ENCODE measurements at regions not wholly inside any gene's neighbourhood (a gene's known extent, or its start where the extent isn't known, plus 50 kb on each side); places are given as distances from the start of the nearest gene placed in this dataset.
"Not testable (repeated sequence)": the region's sequence is repeated elsewhere in the genome, so short reads cannot be mapped to it uniquely, and the experiment has no call there.

DNA sequence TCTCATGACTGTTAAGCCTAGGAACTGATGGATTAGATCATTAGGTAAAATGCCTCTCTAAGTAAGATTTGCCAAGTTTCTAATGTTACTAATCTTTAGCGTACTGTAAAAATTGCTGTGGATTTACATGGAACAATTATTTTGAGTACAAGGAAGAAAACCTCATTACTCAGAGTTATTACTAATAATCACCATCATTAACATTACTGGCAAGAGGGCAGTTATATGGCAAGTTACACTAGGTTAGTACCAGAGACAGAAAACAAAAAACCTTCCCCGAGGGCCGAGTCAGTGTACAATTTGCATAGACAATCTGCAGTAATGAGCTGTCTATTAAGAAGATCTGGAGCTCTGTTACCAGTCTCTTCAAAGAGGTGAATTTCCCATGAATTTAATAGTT lies 775.6 kb downstream of the GATA3 start:
- DNase-seq: no peak

DNA sequence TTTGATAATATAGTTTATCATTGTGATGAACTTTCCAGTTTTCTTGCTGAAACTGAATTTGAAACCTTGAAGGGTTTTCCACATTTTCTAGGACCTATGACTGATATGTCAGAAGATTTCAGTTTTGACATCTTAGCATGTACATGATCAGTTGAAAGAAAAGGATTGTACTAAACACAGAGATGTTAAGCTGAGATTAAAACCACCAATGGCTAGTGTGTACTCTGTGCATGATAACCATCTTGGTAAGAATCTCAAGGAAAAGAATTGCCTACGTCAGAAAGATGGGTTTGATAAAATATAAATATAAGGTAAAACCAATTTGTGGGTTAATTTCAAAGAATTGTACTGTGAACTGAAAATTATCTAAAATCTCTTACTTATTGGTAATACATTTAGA lies 776.4 kb downstream of the GATA3 start:
- no peak for DNase-seq

DNA sequence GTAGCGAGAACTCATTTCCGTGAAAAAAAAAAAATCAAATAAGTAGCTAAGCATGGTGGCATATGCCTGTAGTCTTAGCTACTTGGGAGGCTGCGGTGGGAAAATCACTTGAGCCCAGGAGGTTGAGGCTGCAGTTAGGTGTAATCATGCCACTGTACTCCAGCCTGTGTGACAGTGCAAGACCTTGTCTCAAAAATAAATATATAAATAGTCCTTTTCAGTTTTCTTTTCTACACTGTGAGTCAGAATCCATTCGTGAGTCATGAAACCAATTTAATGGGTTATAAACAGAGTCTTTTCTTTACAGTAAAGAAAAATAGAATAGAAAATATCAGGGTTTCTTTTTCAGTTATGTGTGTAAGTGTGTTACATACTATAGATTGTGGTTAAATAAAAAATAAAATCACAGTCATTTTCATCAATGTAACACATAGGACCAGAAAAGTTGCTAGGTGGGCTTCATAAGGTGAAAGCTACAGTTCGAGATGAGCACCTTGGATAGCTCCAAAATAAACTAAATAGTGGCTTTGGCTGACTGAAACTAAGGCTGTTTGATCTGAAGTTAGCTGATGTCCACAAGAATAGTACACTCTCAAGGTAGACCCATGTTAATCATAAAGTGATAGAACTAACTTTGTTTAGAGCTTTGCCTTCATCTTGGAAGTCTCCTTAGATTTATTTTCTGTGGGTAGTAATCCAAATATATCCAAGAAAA lies 781.1 kb downstream of the GATA3 start:
- DNase-seq: no peak

DNA sequence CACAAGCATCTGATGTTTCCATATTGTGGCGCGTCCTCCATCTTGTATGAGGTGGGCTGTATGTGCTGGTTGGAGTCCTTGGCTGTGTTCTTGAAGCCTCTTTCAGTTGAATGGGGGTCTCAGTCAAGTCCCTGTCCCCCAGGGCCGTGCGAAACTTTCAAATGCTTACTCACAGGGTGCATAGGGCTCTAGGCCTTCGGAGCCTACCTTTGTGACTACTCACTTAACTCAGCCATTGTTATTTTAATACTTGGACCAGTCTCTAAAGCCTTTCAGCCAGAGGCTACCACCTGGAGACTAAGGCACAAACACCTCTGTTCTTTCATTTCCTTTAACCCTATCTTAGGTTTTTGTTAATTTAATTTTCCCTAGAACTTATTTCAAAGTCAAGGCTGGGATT lies 785.9 kb downstream of the GATA3 start:
- no peak for DNase-seq

DNA sequence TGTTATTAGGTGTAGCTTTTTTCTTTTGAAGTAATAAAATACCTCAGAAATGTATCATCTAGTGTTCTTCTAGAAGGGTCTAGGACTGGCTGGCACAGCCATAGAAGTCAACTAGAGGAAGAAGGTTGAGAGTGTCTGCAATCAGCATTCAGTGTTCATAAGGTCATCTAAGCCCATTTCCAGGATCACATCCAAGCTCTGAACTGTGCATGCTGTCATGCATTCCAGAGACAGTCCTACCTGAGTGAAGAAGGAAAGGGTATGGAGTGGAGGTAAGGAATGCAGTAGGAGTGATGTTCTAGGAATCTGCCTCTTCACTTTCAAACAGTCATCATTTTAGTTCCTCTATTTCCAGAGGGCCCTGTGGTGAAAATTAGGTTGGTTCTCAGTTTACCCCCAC lies 789.7 kb downstream of the GATA3 start:
- DNase-seq: no peak

DNA sequence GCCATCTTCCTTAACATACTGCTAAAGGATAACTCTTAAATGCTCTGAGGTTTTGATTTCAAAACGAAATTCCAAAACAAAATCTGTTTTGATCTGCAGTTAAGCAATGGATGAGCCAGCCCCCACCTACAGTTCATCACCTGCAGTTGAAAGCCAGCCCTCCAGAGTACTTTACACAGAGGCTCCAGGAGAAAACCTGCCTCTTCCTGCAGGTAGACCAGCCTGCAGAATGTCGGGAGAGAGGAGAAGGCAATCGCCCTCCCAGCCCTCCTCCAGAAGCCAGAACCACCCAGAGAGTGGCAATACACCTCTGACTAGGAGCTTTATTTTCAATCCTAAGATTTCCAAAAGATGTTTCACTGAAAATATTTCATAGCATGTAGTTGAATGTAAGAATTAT lies 798.1 kb downstream of the GATA3 start:
- no peak for DNase-seq

DNA sequence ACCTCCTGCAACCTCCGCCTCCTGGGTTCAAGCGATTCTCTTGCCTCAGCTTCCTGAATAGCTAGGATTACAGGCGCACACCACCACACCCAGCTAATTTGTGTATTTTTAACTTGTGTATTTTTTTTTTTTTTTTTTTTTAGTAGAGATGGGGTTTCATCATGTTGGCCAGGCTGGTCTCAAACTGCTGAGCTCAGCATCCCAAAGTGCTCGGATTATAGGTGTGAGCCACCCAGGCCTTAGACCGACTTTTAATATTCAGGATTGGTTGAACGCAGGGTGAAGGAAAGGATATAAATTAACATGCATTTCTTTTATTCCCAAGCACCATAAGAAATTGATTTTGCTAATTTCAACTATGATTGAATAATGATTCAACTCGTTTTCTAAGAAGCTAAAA lies 798.6 kb downstream of the GATA3 start:
- DNase-seq: no peak

DNA sequence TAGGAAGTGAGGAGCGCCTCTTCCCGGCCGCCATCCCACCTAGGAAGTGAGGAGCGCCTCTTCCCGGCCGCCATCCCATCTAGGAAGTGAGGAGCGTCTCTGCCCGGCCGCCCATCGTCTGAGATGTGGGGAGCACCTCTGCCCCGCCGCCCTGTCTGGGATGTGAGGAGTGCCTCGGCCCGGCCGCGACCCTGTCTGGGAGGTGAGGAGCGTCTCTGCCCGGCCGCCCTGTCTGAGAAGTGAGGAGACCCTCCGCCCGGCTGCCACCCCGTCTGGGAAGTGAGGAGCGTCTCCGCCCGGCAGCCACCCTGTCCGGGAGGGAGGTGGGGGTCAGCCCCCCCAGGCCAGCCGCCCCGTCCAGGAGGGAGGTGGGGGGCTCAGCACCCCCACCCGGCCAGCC lies 814.4 kb downstream of the GATA3 start:
- DNase-seq: not testable (repeated sequence)

DNA sequence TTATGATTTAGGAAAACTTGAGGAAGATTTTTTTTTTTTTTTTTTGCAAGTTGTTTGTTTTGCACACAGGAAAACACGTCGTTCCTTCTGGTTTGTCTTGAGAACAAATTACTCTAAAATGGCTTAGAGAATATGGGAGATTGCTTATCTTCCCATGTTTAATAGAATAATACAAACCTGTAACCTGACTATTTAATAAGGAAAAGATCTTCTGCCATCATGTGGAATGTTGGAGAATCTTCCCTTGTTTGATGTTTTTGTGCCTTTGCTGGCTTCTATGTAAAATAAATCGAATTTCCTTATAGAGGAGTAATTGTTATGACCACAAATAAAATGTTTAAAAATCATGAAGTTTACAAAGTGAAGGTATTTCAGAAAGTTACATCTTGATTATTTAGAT lies 818.8 kb downstream of the GATA3 start:
- DNase-seq: no peak

DNA sequence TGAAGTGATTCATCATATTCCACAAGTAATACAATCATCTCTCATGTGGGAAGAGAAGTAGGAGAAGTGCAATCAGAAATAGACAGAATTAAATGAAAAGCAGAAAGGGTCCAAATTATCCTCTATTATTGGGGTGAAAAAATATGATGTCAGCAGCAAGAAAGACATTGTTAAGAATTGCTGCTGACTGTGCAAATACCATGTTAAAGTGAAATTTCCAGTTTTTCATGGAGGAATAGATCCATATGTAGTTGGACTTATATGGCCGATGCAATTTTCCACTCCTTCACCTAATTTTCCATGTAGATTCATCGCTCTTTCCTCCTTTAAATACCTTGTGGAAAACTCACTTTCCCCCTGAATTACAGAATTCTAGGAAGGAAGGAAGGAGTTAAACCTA lies 819.8 kb downstream of the GATA3 start:
- no peak for DNase-seq

DNA sequence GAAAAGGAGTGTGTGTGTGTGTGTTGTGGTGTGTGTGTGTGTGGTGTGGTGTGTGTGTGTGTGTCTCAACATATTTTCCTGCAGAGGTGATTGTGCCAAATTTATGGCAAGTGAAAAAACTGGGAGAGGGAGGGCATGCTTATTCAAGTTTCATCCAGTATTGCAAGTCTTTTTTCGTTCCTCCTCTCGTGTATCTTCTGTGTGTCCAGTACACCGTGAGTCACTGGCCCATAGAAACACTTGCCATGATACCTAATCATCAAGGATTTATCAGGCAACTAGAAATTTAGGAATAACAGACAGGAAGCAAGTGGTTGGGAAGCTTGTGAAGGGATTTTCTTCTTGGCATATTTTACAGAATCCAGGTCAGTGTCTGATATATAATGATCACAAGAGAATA lies 820.5 kb downstream of the GATA3 start:
- DNase-seq: no peak

DNA sequence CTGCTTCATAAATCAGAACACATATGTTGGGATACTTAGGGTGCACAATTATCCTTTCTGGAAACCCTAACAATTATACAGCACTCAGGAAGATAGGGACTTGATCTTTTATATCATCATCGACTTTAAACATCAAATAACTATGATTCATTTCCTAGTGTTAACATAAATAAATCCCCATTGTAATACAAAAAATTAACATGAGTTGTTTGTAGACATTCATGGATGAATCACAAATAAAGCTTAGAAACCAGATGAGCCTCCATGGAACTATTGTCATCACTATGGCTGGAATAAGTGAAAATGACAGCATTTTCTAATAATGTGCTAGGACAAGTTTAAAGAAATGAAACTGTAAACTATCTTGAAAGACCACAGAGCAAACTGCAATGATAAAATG lies 821.7 kb downstream of the GATA3 start:
- no peak for DNase-seq

DNA sequence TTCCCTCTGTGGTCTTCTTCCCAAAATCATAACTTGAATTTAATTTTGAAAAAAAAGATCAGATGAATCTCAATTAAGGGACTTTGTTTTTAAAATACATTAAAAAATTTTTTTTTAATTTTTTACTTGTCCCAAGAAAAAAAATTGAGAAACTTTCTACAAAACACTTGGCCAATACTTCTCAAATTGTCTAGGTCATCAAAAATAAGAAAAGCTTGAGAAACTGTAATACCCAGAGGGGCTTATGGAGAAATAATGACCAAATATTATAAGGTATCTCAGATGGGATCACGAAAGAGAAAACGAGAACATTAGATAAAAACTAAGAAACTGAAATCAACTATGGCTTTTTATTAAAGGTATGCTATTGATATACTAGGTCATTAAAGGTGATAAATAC lies 835.0 kb downstream of the GATA3 start:
- DNase-seq: no peak

DNA sequence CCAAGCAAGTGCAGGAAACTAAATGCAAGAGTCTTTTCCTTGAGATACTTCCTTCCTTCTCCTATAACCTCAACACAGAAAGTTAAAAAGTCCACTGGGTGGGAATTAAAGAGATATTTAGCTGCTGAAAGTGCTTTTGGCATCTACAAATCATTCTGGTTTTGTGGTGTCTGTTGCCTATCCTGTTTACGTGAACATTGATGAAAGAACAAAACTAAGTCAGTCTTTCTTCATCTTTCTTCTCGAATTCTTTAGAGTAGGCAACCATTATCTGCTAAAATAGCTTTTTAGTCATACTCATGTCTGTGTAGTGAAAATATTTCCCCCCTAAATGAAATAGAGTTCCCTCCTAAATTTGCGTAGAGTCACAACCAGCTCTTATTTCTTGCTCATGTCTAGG lies 838.6 kb downstream of the GATA3 start:
- DNase-seq: no peak

DNA sequence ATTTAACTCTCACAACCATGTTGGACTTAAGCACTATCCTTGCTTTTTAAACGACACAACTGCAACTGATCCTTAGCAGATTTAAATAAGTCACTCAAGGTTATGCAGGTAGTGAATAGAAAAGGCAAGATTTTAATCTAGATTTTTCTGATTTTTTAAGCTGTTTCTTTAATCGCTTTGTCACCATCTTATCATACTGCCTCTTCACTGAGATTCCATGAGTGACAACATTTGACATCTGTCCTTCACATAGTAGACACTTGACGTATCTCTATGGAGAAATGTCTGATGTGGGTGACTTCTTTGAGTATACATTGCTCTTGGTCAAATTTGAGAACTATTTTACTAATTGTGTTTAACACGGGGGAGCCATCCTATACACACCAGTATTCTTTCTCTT lies 839.7 kb downstream of the GATA3 start:
- DNase-seq: no peak

DNA sequence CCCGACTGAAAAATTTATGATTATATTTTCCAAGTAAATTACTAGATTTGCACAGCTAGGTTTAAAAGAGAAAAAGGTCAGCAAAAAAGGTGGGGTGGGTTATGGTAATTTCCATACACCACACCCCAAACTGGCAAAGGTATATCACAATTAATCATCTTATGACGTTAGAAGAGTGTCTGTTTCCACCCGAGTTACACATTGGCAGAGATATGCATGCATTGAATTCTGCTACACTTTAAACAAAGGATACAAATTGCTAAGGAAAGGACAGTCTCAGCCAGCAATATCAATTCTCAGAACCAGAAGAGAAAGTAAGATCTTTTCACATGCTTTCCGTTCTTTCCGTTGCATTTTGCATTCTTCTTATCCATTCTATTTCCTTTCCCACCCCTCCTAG lies 843.3 kb downstream of the GATA3 start:
- DNase-seq: no peak

DNA sequence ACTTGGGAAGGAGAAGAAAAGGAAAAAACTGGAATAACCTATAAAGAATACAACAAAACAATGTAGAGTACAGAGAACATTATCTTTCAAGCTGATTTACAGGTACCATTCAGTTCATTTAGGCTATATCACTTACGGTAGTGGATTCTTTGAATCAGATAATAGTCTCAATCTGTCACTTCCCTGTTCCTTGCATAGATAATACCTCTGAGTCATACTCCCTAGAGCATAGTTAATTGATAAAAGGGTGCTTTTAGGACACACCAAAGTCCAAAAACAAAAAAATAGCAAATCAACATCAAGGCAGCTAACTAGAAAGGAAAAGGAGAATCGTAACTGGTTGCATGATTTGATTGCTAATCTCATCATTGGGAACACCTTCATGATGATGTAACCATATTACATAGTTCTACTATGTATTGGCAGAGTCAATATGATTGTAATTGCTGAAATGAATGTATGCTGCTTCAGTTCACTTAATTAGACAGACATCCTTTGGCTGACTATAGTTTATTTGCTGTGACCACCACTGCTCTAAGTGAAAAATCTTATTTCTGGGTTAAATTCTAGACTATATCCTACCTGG lies 844.4 kb downstream of the GATA3 start:
- no peak for DNase-seq

DNA sequence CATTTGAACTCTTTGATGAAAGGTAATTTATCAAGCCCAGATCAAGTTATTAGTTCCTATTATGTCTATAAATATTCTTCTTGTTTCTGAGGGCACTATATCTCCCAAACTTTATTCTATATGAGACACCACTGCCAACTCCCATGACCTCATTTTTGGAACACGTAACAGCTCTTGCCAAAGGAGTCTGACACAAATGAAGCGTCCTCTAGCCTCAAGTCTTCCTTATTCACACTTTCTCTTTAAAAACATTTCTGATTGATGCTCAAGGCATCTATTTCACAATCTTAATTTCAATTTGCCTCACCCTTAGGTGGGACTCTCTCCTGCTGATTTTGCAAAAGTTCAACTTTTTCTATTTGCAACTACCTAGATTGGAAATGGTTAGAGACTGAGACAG lies 848.4 kb downstream of the GATA3 start:
- DNase-seq: no peak

DNA sequence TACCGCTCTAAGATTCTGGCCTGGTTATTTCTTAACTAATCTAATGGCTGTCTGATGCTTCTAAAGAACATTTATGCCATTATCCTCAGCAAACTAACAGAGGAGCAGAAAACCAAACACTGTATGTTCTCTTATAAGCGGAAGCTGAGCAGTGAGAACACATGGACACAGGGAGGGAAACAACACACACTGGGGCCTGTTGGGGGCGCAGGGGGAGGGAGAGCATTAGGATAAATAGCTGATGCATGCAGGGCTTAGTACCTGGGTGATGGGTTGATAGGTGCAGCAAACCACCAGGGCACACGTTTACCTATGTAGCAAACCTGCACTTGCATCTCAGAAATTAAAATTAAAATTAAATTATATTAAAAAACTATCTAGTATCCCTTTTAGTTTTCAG lies 853.5 kb downstream of the GATA3 start:
- no peak for DNase-seq

DNA sequence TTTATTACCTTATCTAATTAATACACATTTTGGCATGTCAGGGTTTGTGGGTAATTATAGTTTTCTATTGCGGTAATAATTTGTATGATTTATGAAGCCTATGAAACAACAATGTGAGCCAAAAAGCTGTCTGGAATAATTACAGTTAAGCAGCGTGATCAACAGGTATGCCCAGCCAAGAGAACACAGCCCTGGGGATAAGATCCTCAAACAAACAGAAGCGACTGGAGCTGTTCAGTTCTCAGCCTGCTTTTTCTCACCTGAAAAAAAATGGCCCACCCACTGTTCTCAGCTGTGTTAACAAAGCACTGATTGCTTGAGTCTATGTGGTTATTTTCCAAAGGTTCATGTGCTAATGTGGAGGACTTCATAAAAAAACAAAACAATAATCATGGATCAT lies 855.8 kb downstream of the GATA3 start:
- no peak for DNase-seq

DNA sequence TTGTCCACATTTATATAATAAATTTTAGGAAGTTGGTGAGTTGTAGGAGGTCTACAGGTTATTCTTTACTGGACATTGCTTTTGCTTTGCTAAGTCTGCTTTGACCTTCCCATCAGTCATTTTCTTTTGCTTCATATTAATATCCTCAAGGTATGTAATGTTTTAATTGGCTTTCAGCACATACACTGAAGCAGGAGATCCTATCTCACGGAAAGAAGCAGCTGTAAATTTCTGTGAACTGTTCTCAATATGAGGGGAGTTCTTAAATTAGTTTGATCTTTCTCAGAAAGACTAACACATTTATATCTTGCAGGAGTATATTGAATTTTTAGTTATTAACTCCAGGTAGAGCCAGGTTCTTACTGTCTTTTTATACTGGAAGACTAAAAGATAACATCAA lies 856.5 kb downstream of the GATA3 start:
- DNase-seq: no peak

DNA sequence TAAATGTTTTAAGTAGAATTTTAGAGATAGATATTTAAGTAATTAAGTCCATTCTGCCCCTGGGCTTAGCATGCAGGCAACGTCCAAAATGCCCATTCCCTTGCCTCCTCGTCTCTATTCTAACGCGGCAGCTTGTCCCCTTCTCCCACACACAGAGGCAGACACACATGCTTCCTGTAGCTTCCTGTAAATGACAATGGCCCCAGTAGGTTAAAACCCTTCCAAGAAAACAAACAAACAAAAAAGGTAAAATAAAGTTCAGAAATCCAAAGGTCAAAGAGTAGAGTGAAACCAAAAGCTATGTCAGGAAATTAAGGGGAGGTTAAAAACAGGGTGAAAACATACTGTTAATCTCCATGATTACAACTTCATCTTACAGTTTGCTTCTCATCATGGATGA lies 857.6 kb downstream of the GATA3 start:
- no peak for DNase-seq

DNA sequence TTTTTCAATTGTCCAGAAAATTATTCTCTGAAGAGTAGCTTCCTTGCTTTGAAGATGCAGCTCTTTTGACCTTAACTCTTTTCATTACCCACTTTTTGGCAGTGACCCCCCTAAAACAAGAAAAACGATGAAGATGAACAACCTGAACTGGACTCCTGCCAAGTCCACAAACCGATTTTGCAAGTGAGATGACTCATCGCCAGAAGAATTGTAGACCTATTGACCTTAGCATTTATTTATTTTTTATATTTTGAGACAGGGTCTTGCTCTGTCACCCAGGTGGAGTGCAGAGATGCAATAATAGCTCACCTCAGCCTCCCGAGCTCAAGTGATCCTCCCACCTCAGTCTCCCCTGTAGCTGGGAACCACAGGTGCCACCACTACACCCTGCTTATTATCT lies 859.2 kb downstream of the GATA3 start:
- DNase-seq: no peak

DNA sequence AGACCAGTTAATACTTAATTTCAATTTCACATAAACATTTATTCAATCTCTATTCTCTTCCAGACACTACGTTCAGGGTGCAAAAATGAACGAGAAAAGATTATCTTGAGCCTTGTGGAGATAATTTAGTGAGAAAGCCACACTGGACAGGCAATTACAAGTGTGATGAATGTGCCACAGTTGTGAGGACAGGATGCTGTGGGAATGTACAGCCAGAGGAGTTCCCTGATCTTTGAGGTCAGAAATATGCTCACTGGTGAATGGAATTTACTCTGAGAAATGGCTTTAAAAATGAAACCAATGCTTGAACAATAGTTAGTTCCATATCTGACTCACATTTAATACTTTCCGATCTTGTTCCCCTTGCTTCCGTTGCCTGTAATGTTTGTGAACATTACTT lies 864.8 kb downstream of the GATA3 start:
- no peak for DNase-seq

DNA sequence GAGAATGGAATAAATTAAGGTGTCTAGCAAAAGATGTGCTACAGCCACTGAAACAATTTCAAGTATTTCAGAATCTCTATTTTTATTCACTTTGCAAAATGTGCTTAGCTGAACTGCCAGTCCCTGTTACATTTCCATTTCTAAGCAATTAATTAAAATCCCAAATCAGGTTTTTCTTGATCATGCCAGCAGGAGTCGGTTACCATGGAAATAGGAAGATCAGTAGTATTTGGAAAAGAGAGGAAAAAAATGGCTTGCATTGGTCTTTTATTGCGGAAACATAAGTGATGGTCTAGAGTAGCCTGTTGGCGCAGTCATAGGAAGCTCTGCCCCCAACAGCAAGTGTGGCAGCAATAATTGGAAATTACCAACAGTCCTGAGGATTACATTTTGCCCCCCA lies 867.1 kb downstream of the GATA3 start:
- DNase-seq: no peak
